ENCODE measurements at regions not wholly inside any gene's neighbourhood (a gene's known extent, or its start where the extent isn't known, plus 50 kb on each side); places are given as distances from the start of the nearest gene placed in this dataset.
A peak's percentile ranks its signal among the peaks of the same experiment; 100 is the strongest.

DNA sequence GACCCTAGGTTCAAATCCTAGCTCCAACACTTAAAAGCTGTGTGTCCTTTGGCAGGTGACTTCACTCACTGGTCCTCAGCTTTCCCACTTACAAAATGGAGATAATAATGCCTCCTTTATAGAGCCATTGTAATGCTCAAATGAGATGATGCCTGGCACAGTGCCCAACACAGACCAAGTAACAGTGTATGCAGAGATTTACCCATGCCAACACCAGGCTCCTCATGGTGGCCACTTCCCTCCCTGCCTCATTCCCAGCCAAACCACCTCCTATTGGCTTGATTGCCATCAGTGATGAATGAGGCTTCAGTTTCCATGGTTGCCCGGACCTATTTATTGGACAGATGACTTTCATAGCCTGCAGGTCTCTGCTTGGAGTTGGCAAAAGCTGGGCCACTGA, 469.4 kb downstream of the CDK5RAP2 start:
- DNase-seq = peak in 1 of 3 experiments; percentile 49

DNA sequence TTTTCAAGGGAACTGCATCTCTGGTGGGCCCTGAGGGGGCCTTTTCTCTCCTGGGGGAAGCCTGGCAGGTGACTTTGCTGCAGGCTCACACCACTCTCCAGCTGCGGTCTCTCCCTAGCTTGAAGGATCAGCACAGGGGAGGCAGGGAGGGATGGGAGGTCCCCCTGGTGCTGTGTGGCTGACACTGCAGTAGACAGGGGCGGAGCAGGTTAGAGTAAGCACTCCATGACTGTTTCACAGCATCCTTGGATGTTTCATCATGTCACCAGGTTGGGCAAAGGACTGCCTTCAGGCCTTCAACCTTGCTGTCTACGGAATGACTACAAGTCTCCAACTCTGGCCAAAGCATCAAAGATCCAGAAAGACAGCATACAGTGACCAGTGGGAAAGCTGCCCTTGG, 470.7 kb downstream of the CDK5RAP2 start:
- DNase-seq = peak; percentile 3 to 60 (median 37)

DNA sequence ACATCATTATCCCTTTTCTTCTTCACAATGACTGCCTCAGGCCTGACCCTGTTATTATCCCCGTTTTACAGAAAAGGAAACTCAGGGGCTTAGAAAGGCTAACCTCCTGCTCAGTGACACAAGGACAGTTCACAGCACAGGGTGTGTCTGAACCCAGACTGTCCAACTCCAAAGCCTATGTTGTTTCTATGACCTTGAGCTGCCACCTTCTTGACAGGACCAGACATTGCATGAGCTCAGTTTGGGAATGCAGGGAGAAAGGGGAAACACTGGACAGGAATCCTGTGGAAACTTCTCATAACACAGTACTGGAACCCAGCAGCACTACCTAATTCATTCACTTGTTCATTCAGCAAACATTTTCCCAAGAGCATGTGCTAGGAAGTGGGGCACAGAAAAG, 472.8 kb downstream of the CDK5RAP2 start:
- DNase-seq = peak in 1 of 3 experiments; percentile 45

DNA sequence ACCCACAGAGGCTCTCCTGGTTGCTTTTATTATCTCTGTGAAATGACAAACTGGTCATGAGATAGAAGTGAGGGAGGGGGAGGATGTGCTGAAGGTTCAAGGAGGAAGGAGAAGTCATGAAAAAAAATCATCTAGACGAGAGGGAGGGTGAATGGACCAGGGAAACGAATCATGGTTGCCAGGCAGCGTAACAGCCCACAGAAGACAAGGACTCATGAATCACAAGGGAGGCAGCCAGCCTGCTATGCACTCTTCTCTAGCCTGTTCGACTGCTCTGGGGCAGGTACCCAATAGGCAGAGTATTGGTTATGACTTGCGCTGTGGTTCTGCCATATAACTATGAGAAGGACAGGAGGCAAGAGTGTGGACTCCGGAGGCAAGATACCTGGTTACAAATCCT, 475.2 kb downstream of the CDK5RAP2 start:
- peak in 2 of 3 experiments; percentile 1 to 23 for DNase-seq

DNA sequence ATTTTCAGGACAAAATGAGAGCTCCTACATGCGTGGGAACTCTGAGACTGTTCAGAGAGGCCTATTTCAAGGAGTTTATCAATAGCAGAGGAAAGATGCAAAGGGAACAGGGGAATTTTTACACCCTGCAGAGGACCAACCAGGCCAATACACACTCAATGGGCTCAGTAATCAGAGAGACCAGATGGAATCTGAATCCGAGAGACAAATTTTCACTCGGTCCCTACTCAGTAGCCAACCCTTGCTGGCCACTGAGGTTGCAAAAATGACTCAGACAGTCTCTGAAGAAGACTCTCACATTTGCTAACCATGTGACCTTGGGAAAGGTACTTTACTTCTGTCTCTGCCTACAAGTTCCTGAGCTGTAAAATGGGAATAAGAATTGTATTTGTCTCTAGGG, 479.4 kb downstream of the CDK5RAP2 start:
- DNase-seq = no peak

DNA sequence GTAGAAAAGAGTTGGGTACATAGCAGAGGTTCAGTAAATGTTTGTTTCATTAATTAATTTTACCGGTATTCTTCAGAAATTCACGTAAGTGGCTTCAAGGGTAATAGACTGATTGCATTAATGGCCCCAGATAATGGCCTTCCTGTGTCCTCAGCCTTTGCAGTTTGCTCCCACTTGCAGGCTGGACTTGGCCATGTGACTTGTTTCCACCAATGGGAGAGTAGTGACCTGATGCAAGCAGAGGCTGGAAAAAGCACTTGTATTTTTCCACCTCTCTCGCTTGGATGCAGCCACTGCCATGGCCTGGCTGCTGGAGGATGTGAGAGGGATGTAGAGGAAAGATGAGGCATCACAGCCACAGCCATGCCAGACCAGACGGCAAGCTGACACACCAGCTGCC, 480.9 kb downstream of the CDK5RAP2 start:
- DNase-seq = peak in 1 of 3 experiments; percentile 16

DNA sequence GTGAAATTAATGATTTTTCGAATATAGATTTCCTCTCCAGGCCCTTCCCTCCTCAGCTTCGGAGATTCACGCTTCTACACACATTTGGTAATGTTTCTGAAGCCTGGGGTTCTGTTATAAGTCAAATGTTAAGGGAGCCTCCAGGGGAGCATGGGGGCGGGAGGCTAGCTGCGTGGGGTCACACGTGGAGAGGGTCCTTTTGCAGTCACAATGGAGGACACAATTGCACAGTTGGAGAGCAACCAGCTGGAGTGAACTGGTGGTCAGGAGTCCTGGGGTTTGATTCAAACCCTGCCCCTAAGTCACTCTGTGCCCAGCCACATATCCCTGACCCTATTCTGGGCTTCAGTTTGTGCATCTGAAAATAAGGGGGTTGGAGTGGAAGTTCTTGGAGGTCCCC, 481.4 kb downstream of the CDK5RAP2 start:
- no peak for DNase-seq

DNA sequence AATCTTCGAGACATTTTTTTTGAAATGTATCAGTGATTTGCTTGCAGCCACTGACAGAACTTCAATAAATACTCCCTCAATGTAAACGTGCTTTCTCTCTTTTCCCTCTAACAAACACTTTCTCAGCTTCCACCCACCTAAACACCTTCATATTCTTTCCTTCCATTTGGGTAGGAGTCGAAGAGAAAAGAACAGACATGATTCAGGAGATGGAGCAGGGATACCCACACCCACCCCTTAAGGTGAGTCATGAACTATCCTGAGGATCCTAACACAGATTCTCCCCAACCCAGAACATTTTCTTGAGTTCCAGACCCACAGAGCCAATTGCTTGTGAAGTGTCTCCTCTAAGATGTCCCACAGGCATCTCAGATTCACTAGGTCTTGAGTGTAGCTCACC, 488.8 kb downstream of the CDK5RAP2 start:
- DNase-seq = no peak

DNA sequence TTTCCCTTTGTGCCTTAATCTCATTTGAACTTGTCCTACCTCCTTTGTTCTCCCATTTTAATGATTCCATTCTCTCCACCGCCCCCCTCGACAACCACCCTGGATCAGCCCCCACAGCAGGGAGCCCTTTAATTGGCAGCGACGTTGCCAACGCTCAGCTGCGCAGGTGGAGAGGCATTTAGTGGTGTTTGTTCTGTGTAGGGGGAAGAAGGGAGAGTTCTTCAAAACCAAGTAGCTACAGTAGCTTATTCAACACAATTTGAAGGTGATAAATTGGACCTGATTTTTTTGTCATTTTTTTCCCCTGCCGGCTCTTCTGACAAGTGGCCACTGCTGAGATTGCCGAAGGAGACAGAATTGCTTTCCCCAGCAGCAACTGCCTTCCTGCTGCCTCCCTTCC, 499.1 kb downstream of the CDK5RAP2 start:
- peak; percentile 74 to 99 (median 96) for DNase-seq

DNA sequence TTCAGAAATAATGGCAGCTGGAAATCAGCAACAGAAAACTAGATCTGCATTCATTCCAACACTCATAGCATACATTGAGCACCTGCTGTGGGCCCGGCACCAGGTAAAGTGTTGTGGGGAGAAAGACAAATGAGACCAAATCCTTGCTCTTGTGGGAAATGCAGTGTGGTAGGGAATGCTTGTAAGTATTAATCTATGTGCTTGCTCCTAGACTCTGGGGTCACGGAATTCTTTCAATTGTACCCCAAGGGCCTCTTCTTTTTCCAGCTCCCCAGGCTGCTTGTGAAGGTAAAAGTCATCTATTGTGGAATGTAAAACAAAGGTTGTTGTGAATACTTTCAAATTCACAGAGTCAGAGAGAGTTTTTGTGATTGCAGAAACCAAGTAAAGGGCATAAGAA, 501.9 kb downstream of the CDK5RAP2 start:
- no peak for DNase-seq

DNA sequence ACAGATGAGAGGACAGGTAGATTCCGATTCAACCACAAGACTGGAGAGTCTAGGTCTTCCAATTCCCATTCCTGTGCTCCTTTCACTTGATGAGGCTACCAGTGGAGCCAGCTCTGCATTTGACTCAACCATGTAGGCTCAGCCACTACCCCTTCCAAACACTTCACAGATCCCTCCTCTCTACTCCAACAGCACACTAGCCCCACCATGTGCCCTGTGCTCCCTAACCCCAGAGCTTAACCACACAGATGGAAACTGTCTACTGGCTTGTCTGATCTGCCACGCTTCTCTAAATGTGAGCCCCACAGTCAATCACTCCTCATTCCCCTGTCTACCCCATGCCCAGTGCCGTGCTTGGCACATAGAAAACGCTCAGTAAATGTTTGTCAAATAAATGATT, 508.2 kb downstream of the CDK5RAP2 start:
- DNase-seq = no peak

DNA sequence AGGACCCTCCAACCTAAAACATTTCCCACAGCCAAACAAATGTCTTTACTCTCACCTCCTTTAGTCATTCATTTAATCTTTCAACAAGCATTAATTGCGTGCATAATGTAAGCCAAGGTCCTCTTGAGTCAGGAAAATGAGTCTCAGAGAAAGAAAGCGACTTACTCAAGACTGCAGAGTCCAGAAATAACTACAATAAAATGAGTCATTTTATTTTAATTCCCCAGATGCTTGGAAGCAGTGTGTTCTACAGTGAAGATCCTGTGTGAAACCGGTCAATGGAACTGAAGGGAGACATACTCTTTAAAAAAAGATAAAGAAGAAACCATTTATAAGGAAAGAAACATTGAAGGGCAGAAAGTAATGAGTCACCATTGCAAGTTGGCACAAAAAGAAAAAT, 513.7 kb downstream of the CDK5RAP2 start:
- no peak for DNase-seq

DNA sequence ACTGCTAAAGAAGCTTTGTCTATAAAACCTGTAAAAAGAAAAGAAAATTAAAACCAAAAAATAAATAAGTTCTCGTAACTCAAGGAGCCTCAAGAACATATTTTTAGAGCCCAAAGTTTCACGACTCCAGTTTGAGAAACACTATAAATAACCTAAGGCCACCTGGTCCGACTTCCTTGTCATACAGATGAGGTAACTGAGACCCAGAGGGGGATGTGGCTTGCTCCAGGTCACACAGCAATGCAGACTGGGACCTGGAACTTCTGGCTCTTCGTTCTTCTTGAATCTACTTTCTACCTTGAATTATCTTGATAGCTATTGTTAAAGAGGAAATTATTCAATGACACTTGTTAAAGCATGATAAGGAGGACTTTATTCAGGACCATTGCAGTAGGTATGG, 514.8 kb downstream of the CDK5RAP2 start:
- DNase-seq = no peak

DNA sequence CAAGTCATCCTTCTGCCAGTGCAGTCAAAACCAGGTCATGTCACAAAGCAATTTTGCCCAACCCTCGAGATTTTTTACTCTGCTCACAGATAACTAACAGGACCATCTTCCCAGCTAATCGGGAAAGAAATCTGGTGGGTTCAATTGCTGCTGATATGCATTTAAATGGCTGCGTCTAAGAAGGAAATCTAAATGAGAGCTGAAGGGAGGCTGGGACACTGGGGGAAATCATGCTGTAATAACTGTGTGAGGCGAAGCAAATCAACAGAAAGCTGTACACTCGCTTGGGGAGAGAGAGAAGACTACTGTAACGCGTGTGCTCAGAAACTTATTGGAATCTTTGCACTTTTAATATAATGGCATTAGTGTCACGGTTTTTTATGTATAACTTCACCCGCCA, 535.0 kb downstream of the CDK5RAP2 start:
- no peak for DNase-seq

DNA sequence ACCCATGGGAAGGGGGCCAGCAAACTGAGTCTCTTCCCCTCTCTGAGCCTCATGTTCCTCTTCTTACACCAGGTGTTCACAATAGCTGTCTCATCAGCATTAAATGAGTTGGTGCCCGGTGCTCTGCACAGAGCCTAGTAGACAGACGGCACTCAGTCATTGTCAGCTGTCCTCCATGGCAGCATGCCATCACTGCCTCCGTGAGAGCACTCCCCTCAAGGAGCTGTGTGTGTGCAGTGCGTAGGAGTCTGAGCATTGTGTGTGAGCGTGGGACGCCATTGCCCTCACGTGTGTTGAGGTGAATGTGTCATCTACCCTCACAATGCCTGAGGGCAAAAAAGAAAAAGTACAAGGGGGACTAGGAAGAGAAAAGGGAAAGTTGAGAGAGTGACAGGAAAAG, 536.5 kb downstream of the CDK5RAP2 start:
- DNase-seq = no peak

DNA sequence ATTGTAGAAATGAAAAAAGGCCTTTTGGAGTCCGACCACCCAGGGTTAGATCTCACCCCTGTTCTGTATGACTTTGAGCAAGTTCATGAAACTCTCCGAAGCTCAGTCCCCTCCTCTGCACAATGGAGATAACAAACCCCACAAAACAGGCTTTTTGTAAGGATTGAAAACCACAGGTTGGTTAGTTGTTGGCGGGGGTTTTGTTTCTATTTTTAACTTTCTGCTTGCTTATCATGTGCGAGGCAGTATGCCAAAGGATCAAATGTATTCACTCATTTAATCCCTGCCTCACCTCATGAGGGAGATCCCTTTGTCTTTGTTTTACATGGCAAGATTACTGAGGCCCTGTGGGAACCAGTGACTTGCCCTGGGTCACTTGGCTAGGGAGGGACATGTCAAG, 539.1 kb downstream of the CDK5RAP2 start:
- no peak for DNase-seq

DNA sequence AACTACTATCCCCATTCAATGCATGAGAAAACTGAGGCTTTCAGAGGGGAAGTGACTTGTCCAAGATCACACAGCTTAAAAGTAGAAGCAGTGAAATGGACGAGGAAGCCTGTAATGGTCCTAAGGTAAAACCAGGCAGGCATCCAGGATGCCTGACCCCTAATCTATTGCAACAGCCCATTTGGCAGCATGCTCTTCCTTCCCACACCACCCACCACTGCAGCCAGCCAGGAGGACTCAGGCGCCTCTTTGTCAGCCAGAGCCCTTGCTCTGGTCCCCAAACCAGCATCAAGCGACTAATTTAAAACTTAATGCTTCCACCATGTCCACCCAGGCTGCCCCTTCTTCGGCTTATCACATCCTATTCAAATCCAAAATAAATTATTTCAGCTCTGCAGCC, 541.6 kb downstream of the CDK5RAP2 start:
- no peak for DNase-seq

DNA sequence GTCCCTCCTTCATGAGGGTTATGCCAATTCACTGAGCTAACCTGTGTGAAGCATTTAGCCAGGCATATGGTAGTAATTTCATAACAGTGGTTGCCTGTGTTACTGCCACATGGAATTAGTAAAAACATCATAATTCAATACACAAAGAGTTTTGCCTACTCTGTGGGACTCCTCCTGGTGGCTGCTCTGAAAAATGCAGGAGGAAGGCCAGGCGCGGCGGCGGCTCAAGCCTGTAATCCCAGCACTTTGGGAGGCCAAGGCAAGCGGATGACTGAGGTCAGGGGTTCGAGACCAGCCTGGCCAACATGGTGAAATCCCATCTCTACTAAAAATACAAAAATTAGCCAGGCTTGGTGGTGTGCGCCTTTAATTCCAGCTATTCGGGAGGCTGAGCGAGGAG, 547.3 kb downstream of the CDK5RAP2 start:
- DNase-seq = no peak

DNA sequence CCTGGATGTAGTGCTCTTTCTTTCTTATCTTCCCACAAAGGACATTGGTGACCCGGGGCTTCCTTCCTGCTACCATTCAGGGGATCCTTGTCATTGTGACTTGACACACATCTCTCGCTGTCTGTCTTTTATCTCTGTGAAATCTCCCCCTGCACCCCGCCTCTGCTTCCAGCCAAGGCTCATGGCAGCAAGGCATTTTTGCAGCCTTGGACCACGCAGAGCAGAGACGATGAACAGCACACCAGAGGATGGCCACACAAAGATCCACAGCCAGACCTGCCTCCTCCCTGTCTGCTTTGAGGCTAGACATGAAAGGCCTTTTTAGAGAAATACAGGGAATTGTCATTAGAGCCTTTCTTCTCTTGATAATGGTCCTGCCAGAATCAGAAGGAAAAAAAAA, 549.1 kb downstream of the CDK5RAP2 start:
- no peak for DNase-seq

DNA sequence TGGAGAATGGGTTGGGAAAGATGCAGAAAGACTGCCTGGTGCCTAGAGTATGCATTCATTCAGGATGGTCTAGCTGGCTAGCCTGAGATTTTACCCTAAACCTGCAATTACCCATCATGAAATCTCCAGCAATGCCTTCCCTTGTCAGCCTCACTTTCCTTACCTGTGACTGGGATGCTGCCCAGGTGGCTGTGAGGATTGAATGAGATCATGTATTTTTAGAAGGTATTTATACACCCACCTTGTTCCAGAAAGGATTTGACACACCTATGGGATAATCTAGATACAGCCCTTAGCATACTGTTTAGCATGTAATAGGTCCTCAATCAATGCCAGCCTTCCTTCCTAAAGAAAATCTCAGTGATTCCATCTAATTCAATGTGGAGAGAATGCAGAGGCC, 561.4 kb downstream of the CDK5RAP2 start:
- no peak for DNase-seq

DNA sequence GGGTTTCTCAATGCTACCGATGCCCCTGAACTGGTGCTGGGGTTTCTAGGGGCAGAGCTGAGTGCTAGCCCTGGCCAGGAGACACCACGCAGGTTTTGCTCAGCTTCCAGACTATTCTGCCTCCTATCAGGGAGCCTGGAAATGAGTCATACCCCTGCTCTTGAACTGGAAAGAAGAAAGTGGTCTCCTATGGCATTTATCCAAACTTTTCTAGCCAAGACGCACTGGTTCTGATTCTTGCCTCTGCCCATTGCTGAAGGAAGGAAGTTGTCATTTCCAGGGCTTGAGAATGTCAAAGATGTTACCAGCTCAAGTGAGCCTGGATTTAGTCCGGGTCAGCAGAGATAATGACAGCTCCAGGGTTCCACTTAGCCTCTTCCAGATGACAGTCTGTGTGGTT, 561.9 kb downstream of the CDK5RAP2 start:
- DNase-seq = no peak

DNA sequence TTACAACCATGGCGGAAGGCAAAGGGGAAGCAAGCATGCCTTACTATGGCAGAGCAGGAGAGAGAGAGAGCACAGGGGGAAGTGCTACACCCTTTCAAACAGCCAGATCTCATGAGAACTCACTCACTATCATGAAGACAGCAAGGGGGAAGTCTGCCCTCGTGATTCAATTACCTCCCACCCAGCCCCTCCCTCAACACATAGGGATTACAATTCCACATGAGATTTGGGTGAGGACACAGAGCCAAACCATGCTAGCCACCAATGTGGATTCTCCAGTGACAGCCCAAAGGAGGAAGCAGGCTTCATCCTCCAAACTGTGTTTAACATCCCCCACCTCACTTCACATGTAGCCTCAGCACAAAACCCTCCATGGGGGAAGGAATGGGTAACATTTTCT, 563.7 kb downstream of the CDK5RAP2 start:
- DNase-seq = no peak

DNA sequence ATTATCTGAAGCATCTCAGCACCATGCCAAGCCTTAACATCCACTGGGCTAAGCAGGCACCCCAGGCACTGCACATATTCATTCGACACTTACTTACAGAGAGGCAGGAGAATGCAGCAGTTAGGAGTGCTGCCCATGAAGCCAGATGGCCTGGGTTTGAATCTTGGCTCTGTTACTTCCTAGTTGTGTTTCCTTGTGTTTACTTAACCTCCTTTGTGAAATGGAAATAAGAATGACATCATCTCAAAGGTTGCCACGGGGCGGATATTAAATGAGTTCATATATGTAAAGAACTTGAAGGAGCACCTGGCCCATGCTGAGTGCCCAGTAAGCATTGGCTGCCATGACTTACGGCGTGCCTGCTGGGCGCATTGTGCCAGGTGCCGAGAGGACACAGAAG, 565.2 kb downstream of the CDK5RAP2 start:
- DNase-seq = peak in 1 of 3 experiments; percentile 21

DNA sequence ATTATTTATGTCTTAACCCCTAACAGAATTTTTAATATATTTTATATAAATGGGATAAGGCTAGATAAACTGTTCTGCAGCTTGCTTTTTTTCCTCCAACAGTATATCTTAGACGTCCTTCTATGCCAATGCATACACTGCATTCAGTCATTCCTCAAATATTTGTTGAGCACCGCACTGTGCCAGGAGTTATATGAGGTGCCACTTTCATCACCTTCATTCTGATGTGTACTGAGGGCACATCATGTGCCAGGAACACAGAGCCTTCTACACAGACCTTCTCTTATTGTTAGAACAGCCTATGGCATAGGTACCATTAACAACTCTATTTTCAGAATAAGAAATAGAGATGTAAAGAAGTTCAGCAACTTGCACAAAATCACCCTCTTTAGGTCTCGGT, 570.1 kb downstream of the CDK5RAP2 start:
- no peak for DNase-seq

DNA sequence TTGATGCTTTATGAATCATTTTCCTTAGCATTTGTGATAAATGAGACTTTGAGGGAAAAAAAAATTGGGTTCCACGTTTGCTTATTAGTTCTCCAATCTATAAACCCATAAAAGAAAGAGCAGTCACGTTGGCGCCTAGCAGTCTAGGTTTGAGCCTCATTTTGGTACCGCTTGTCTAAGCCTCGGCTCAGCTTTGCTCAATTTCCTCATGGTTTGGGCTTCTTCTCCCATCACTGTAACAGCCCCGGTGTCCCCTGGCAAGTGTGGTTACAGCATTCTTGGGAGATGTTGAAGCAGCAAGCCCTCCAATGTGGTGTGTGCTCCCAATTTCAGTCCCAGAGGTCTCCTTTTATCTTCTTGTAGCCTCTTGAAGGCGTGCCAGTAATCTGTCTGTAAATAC, 578.4 kb downstream of the CDK5RAP2 start:
- no peak for DNase-seq

DNA sequence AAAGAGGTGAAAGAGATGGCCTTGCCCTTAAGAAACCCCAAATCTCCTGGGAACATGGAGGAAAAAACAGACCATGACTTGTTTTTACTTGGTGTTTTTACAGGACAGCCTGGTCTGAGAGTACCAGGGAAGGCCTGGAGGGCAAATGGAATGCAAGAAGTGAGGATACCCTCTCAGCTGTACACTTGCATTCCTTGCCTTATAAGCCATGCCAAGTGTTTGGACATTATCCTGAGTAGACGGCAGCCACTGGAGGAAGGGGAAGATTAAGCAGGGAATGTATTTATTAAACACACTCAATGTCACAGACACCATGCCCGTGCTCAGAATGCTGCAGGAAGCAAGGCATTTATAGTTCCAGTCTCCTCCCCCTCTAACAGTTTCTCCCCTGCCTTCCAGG, 581.4 kb downstream of the CDK5RAP2 start:
- no peak for DNase-seq
